T-helper 22 cell (primary cell): ENCODE measurements at regions not wholly inside any gene's neighbourhood (a gene's known extent, or its start where the extent isn't known, plus 50 kb on each side); places are given as distances from the start of the nearest gene placed in this dataset.
"Not testable (repeated sequence)": the region's sequence is repeated elsewhere in the genome, so short reads cannot be mapped to it uniquely, and the experiment has no call there.

Source experiments
- DNase-seq: peaks from one replicate; pipeline ENCODE4 v3.0.0-alpha.2; 2020; ENCODE audit warnings: low read depth

DNA sequence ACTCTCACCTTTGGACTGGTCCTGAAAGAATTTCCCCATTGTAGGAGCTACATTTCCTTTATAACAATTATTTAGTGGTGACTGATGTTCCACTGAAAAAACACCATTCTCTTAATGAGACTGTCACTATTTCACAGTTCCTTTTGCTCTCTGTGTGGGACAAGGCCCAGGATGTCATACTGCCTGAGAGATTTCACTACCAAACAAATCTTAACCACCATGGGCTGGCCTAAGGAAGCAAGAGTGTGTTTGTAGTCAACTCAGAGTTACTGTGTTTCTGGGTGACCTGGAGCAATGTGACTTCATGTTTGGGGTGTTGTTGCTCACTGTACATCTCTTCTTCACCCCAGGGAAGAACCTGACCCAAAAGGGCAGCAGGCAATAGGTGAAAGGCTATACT, 50.1 kb upstream of the ZNF608 start:
- no peak for DNase-seq

DNA sequence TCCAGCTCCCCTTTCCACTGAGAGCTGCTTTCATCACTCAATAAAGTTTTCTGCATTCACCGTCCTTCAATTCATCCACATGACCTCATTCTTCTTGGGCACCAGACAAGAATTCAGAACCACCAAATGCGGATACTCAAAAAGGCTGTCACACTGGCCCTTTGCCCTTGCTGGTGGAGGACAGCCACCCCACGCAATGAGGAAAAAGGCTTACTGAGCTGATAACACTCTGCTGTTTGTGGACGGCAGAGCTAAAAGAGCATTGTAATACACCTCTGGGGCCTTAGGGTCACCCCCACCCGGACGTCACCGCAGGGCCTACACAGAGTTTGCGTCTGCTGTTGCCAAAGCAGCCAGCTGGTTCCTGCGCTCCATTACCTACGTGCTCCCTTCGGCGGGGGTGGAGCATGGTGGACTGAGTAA, 51.2 kb upstream of the ZNF608 start:
- no peak for DNase-seq

DNA sequence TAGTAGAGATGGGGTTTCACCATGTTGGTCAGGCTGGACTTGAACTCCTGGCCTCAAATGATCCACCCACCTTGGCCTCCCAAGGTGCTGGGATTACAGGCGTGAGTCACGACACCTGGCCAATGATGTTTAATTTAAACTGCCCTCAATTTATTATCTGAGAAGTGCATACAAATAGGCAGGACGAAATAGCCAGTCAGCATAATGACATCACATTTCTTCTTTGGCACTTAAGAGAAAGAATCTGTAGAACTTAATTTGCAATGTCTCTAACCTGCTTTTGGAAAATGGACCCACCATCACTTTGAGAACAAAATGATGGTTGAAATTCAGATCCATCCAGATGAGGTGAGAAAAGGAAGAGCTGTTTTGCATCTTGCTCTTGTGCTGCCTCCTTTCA, 52.5 kb upstream of the ZNF608 start:
- no peak for DNase-seq

DNA sequence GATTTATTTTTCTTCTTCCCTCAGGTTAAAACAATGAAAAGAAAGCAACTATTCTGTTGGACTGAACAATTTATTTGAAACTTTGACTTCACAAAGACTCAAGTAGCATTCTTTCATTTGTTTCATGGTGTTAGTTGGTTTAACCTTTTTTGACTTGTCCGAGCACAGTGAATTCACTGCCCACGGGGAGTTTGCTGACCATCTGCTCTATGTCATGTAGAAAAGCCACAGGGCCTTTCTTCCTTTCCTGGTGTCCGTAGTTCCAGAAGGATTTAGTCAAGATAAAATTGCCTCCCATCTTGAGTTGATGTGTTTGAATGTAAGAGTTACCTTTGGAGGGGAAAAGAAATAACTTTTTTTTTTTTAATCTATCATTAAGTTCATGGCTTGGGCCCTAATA, 55.1 kb upstream of the ZNF608 start:
- no peak for DNase-seq

DNA sequence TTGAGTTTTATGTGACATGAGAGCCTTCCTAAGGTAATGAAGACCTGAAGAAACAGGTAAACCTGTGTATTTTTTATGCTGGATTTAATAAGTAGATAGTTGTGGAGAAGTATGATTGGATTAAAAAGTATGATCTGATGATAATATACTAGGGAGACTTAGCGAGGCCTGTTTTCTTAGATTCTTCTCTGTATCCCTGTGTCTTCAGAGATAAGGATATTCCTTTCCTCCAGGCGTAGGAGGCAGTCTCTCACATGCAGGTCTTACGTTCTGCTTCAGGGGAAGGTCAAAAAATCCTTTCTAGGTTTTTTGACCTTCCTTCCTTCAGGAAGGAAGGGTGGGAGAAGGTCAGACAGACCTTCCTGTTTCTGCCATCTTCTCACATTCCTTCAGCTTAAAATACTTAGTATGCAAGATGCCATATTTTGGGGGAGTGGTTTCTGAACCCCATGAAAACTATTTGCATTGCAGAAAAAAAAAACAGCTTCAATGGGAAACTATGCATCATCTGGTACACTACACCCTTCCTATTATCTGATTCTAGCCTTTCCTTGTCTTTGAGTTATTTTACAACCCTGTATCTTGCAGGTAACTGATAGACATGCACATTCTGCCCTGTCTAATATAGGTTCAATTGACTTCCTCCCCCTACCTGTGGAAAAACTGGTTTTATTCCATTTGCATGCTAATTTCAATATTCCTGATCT, 57.3 kb upstream of the ZNF608 start:
- DNase-seq: no peak

DNA sequence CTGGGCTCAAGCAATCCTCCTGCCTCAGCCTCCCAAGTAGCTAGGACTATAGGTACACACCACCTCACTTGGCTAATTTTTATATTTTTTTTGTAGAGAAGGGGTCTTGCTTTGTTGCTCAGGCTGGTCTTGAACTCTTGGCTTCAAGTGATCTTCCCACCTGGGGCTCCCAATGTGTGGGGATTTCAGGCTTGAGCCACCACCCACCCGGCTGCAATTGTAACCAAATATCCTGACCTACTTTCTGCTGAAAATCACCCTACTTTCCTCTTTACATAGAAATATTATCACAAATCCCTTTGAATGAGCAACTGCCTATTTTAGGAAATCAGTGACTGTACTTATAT, 59.6 kb upstream of the ZNF608 start:
- no peak for DNase-seq

DNA sequence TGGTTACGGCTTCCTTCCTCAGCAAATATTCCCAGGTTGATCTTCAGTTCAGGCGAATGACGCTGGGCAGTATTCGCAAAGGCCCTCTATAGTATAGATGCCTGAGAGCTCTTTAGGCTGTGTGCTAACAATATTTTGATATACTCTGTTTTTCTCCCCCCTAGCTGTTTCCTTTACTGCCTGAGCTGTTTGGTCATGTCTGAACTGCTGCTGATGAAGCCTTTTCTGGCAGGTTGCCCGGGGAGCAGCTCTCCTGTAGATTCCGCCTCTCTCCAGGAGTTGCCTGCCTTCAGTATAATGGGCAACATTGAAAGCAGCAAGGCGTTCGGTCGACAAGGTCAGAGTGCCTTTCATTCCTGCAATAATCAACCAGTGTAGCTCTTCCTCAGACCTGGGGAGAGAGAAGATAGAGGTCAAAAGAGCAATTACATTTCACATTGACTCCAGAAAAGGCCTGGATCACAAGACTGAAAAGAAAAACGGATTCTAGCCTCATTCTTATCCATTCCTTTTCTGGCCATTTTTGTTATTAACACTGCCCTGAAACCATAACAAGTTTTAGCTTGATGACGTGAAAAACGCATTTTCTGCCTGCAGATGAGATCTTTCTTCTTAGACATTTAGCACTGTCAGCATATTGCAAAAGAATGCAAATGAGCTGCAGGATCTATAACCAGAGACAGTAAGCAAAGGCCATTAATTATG, 60.1 kb upstream of the ZNF608 start:
- no peak for DNase-seq

DNA sequence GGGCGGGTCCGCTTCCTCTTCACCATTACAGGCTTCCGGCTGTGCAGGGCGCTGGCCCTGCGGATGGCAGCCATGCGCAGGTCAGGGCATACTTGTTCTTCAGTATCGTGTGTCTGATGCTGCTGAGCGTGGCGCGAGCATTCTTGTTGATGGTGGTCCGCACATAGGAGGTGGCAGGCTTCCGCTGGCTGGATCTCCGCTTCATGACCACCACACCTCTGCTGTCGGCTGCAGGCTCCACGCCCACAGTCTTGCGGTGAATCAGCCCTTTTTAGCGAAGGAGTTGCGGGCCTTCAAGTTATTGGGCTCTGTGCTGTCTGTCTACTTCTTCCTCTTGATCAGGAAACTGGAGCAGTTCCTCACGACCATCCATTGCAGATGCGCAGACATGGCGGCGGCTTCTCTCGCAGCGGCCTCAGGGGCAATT, 62.4 kb upstream of the ZNF608 start:
- no peak for DNase-seq

DNA sequence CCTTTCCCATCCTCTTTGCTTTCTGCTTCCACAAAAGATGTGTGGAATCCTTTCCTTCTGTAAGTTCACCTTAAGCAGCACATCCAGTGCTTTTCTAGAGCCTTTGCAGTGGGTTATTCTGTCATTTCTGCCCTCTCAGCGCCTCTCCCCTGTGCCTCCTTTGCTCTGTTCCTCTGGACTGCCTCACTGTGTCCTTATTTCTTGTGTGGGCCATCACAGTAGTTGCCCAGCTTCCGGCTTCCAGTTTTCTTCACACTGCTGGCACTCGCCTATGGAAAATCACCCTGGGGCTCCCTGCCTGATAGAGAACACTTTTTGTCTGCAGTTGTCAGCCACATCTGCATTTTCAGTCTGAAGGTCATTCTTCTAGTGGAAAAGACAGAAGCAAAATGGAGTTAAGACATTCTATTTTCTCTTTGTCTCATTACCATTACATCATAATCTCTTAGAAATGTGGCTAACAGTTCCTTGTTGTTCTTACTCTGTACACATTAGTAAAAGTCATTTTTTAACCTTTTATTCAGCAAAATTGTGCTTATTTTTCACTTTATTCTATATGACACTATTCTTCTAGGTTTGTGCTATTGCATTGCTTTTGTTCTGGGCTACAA, 64.1 kb upstream of the ZNF608 start:
- DNase-seq: no peak

DNA sequence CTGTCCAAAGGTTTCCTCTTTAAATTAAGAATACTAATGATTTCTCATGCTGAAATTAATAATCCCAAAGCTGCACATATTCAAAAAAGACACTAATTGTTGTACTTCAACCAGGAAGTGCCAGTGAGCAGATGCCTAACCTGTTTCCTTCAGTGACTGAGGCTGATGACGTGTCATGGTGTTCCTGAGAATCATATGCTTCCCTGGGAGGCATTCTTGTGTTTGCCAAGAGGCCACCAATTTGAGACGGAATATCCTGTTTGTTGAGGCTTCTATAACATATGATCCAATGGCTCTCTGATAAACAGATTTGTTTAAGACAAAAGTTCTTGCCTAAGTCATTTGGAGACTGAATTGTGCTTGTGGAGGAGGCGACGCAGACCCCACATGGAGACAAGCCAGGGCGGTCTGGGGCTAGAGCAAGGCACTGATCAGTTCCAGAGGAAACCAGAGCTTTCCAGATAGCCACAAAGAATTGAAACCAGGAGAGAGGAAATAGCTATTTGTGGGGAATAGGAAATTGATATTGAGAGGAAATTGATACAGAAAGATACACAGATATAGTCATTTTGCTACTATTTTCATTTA, 66.4 kb upstream of the ZNF608 start:
- no peak for DNase-seq

DNA sequence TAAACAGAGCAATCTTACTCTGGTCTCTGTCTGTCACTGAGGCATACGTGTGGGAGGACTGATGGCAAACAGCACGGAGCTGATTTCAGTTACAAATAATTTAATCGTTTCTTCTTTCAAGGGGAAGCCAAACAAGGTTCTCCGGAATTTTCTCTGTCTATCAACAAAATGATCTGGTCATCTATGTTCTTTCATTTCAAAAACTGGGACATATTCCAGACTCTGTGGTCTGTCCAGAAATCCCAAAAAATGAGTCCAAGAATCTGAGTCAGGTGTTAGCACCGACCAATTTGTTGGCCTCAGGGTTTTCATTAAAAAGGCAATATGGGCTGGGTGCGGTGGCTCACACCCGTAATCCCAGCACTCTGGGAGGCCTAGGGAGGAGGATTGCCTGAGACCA, 69.9 kb upstream of the ZNF608 start:
- no peak for DNase-seq

DNA sequence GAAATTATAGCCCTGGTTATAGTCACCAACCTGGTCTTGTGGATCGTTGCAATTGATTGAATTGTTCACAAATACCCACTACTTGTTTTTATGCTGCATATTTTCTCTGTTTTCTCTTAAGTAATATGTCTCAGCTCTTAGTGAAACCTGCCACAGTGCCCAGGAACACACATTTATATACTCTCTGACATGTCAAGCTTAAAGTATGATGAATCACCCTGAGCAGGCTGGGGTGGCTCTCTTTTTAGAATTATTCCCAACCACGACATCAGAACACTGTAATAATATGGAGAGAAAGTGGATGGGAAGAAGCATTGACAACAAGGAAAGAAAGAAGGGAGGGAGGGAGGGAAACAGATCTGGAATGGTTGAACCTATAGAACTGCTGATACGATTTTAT, 72.8 kb upstream of the ZNF608 start:
- no peak for DNase-seq

DNA sequence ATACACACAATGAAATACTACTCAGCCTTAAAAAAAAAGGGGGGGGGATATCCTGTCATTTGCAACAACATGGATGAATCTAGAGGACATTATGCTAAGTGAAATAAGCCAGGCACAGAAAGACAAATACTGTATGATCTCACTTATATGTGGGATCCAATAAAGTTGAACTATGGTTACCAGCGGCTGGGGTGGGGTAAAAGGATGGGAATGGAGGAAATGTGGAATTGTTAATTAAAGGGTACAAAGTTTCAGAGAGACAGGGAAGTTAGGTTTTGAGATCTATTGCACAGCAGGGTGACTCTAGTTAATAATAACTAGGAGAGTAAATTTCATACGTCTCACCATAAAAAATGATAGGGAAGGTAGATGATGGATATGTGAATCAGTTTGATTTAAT, 76.2 kb upstream of the ZNF608 start:
- DNase-seq: no peak

DNA sequence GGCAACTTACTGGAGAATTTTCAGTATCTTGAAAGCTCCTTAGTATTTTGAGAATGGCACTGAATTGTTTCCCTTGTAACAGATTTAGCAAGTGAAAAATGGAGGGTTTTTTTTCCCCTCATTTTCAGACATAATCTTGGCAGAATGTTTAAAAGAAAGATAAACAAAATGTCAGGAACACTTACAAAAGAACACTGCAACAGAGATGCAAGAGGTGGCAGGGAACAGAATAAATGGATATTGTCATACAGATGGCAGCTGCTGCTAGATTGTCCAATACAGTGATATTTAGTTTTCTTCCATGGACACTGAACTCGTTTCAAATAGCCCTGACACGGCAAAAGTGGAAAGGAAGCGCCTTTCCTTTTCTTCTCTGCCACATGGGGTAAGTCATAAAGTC, 76.9 kb upstream of the ZNF608 start:
- DNase-seq: no peak

DNA sequence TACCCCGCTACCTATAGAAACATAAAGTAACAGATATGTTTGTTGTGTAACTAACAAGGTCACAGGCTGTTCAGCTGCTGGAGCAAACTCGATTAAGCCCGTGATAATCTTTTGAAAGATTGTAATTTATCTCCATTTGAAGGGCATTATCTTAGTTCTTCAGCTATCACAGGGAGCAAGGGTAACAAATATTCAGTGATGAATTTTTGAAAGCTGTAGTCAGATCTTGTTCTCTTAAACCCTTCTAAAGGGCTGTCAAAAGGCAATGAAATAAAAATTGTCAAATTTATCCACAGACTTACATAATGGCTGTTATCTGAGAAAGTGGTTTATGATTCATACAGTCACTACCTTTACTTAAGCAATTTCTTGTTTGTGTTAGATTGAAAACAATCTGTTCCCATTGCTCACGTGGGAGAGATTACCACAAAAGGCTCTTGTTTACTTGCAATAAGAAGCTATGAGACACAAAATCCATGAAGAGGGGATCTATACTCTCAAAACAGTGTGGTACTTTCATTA, 78.3 kb upstream of the ZNF608 start:
- no peak for DNase-seq

DNA sequence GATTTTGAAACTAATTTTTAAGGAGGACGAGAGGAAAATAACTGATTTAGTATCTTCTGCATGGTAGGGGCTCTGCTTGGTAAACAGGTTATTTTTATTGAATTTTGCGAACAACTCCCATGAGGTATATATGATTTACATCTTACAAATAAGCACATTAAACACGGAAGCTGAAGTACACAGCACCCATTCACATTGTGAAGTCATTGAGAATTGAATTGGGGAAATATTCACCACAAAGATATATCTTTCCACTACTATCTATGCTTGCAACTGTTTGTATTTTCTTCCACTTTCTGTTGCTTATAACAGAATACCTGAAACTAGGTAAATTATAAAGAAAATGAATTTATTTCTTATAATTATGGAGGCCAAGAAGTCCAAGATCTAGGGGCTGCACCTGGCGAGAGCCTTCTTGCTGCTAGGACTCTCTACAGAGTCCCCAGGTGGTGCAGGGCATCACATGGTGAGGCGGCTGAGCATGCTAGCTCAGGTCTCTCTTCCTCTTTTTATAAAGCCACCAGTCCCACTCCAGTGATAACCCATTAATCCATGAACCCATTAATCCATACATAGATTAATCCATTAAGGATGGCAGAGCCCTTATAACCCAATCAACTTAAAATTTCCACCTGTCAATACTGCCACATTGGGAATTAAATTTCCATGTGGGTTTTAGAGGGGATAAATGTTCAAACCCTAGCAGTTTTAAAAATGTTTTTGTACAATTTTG, 79.0 kb upstream of the ZNF608 start:
- no peak for DNase-seq

DNA sequence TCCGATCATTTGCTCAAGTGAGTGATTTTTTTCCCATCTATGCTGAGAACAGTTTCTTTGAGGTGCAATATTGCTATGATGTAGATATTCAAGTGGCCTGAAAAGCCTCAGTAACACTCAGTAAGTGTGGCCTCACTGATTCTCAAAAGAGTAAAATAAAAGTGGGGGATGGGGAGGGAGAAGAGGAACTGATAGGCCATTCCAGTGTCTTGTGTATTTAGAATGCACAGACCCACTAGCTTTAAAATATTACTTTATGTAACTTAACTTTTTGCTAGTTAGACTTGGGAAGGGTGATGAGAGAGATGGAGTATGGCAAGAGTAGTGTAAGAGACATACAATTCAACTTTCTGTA, 79.5 kb upstream of the ZNF608 start:
- DNase-seq: no peak

DNA sequence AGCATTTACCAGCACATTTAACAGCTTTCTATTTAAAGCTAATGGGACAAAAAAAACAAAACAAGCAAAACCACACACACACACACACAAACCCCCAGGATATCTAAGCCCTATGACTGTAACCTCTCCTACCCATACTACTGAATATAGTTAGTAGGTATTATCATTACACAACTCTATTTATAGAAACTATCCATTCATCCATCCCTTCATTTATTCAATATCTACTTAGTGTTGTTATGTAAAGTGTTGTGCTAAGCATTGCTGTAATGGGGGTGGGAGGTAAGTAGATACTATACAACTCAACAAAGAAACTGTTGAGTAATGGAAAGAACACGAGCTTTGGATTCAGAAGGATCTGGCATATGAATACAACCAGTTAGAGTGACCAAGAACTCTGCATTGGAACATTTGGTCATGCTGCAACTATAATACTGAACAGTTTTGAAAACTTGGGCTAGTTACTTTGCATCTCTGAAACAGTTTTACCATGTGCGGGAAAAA, 82.3 kb upstream of the ZNF608 start:
- DNase-seq: no peak

DNA sequence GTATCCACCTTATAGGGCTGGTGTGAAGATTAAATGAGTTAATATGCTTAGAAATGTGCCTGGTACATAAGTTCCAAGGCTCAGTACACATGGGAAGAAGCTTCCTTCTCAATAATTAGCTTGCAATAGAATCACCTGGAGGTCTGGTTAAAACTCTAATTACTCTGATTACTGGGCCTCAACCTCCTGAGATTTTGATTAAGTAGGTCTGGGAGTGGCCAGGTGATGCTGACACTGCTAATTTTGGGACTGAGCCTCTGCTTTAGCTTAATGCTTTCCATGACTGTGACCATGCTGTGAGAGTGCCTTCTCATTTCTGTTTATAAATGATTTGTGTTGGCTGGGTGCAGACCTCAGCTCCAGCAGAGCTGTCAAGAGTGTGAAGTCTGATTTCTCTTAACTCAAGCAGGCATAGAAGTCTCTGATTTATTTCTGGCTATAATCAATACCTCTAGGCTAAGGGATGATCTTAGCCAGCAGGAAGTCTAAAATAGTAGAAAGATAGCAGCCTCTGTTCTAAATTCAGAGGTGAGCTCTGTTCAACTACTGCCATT, 85.3 kb upstream of the ZNF608 start:
- no peak for DNase-seq

DNA sequence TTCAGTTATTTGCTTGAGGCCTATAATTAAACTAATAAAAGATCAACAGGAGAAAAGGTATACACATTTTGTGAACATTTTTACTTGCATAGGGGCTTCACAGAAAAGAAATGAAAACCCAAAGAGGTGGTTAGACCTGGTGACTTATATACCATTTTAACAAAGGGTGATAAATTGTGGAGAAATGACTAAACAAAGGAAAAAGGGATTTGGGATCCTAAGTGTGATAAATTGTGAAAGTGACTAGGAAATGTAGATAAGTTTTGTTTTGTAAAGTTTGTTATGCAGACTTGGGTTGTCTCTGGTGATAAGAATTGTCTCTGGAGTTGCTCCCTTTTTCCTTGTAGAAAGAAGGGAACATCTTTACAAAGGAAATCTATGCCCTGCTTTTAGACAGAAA, 86.1 kb upstream of the ZNF608 start:
- DNase-seq: no peak

DNA sequence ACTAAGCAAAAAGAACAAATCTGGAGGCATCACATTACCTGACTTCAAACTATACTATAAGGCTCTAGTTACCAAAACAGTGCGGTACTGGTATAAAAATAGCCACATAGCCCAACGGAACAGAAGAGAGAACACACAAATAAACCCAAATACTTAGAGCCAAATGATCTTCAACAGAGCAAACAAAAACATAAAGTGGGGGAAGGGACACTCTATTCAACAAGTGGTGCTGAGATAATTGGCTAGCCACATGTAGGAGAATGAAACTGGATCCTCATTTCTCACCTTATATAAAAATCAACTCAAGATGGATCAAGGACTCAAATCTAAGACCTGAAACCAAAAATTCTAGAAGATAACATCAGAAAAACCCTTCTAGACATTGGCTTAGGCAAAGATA, 89.9 kb upstream of the ZNF608 start:
- DNase-seq: not testable (repeated sequence)
